A673 (cell line): ENCODE measurements at regions not wholly inside any gene's neighbourhood (a gene's known extent, or its start where the extent isn't known, plus 50 kb on each side); places are given as distances from the start of the nearest gene placed in this dataset.

Experiments
- CTCF ChIP-seq: fragments of 300-800, 200-600 bp; sonication (generic); conservative IDR thresholded peaks from 2 replicates; pipeline ENCODE4 v1.5.1; 2017; ENCODE audit warnings: low read depth, mild to moderate bottlenecking, antibody characterized with exemption, low read length, moderate library complexity, mixed read lengths
- EZH2 ChIP-seq: fragments of 200-600 bp; sonication (generic); IDR thresholded peaks from 2 replicates; pipeline ENCODE4 v1.6.1; 2017; ENCODE audit warnings: borderline replicate concordance, low read depth, mild to moderate bottlenecking, mixed read lengths, antibody characterized with exemption, low read length; ENCODE audit not compliant: poor library complexity, severe bottlenecking

- no peak for TF ChIP-seq EZH2
- no peak for TF ChIP-seq CTCF
Measured at GRCh38 chr13:104641309-104641708, 1575.1 kb upstream of the SLC10A2 start.
